ENCODE measurements at regions not wholly inside any gene's neighbourhood (a gene's known extent, or its start where the extent isn't known, plus 50 kb on each side); places are given as distances from the start of the nearest gene placed in this dataset.
A peak's percentile ranks its signal among the peaks of the same experiment; 100 is the strongest.

DNA sequence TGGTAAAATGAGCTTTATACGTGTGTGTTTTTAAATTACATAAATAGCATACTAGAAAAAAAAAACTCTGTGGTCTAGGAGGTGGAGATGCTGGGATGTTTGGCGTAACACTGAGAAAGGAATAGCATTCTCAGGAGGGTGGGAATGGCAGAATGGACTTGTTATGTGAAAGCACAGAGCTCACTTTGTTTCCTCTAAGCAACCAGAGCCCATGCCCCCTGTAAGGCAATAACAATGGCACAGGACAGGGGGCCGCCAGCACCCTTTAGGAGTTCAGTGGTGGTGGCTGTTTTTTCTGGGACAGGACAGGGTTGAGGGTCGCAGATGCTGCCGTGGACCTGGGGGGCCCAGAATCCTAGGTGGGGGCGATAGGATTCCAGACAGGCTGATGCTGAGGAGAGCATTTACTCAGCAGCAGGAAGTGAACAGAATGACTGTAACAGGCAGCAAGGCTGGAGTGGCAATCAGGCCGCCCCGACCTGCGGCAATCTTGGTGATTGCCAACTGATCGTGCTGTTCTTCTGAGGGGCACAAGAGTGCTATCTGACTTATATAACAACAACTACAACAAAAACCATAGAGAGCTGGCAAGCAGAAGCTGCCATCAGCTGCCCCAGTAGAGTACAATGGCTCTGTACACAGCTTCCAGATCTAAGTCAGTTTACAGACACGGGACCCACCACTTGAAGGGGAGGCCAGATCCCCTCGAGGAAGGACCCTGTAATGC, 160.4 kb downstream of the UACA start:
- H3K4me1 ChIP-seq = peaks cover 3 to 28% (median 19%) of the 10 kb centered on the region in 12 donors
- TF ChIP-seq CTCF (IDR thresholded peaks at IDR 0.05) (no peak), POLR2A (IDR thresholded peaks at IDR 0.05) (no peak)
- DNase-seq (no peak), ATAC-seq (no peak)
- no peak overlapping the region for H3K4me3 ChIP-seq
- H3K27me3 ChIP-seq = no peaks in the 10 kb centered on the region
- WGBS, 4 donors = 76 to 84% (median 80%) methylated on average over 12 of the region's 12 CpGs
- peaks cover 0 to 8% (median 0%) of the 10 kb centered on the region in 12 donors for H3K9me3 ChIP-seq
- H3K36me3 ChIP-seq = no peaks in the 10 kb centered on the region
- intact Hi-C loops (cut with DNase I) = no loop called here
- no peak overlapping the region for H3K27ac ChIP-seq

GRCh38 chr15:70602281-70602680, 161.1 kb downstream of the UACA start:
- intact Hi-C loops (cut with DNase I) = no loop called here
- Histone ChIP-seq H3K36me3 (no peaks in the 10 kb centered on the region), H3K27ac (no peak overlapping the region), H3K4me1 (peaks cover 3 to 25% (median 19%) of the 10 kb centered on the region in 12 donors), H3K4me3 (no peak overlapping the region), H3K27me3 (no peaks in the 10 kb centered on the region), H3K9me3 (peaks cover 0 to 8% (median 0%) of the 10 kb centered on the region in 12 donors)
- TF ChIP-seq POLR2A (IDR thresholded peaks at IDR 0.05) (no peak), CTCF (IDR thresholded peaks at IDR 0.05) (no peak)
- no peak for ATAC-seq
- DNase-seq = no peak
- 91 to 99% (median 95%) methylated on average over 4 of the region's 4 CpGs for WGBS, 4 donors

DNA sequence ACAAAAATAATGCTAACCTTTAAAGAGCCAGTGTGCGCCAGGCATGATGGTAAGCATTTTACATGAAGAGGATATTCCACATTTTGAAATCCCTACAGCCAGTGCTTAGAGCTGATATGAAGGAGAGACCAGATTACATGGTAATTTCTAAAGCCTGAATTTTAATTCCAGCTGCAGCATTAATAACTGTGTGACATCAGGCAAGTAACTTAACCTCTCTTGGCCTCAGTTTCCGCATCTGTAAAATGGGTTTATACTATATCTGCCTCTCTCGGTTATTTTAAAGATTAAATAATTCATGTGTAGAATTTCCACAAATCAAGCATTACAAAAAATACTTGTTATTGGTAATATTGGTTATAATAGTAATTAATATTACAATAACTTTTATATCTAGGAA, 165.4 kb downstream of the UACA start:
- TF ChIP-seq CTCF (IDR thresholded peaks at IDR 0.05) (no peak), POLR2A (IDR thresholded peaks at IDR 0.05) (no peak)
- 96 to 100% (median 99%) methylated on average over 3 of the region's 3 CpGs for WGBS, 4 donors
- DNase-seq = no peak
- intact Hi-C loops (cut with DNase I) = no loop called here
- Histone ChIP-seq H3K27ac (no peak overlapping the region), H3K36me3 (no peaks in the 10 kb centered on the region), H3K4me1 (no peaks in the 10 kb centered on the region), H3K27me3 (no peaks in the 10 kb centered on the region), H3K4me3 (no peak overlapping the region), H3K9me3 (peaks cover 0 to 32% (median 8%) of the 10 kb centered on the region in 12 donors)
- ATAC-seq = no peak

DNA sequence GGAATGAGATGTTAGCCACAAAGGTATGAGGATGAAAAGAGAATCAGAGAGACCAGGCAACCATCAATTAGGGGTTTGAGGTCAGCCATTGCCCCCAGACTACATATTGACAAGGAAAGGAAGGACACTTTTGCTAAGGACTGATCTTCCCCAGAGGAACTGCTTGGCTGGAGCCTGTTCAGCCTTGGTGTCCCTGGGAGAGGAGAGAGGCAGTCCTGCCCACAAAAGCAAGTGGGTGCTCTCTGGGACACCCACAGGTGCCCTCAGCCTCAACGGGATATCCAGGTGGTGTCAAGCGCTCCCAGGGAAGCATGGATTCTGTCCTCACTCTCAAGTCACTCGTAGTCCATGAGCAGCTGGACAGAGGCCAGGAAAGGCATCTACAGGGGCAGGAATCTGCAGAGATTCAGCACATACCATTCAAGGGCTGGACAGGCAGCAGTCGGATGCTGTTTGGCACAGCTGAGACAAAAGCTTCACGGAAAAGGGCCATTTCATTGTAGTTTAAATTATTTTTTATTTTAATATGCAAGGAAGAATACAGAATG, 166.2 kb downstream of the UACA start:
- intact Hi-C loops (cut with DNase I) = no loop called here
- WGBS, 4 donors = 43 to 63% (median 52%) methylated on average over 5 of the region's 5 CpGs
- DNase-seq = no peak
- TF ChIP-seq POLR2A (IDR thresholded peaks at IDR 0.05) (no peak), CTCF (IDR thresholded peaks at IDR 0.05) (no peak)
- Histone ChIP-seq H3K27me3 (no peaks in the 10 kb centered on the region), H3K27ac (no peak overlapping the region), H3K36me3 (no peaks in the 10 kb centered on the region), H3K4me1 (no peaks in the 10 kb centered on the region), H3K9me3 (peaks cover 0 to 32% (median 8%) of the 10 kb centered on the region in 12 donors), H3K4me3 (no peak overlapping the region)
- peak in 1 of 4 donors; percentile 18 for ATAC-seq

Data from heart left ventricle (tissue), 16 donors.